GM23338 (cell line): ENCODE measurements at regions not wholly inside any gene's neighbourhood (a gene's known extent, or its start where the extent isn't known, plus 50 kb on each side); places are given as distances from the start of the nearest gene placed in this dataset.

Source experiments
- ATAC-seq: fragments of 200-7000 bp; cut with Tn5 transposase; 3 replicates; pipeline ENCODE4 v1.9.1; 2020
- DNase-seq: peaks from one replicate; pipeline ENCODE4 v3.0.0-alpha.2; 2015; ENCODE audit warnings: low spot score
- H2AFZ ChIP-seq: fragments of 200-600 bp; sonication (generic); 2 replicates; pipeline ENCODE4 v1.8.0; 2016; ENCODE audit warnings: antibody characterized with exemption, mild to moderate bottlenecking, moderate library complexity
- H3F3A ChIP-seq: fragments of 200-600 bp; sonication (generic); replicated peaks from 2 replicates; pipeline ENCODE4 v1.8.0; 2017; ENCODE audit warnings: antibody characterized with exemption, mixed run types, low read depth
- H3K27ac ChIP-seq: fragments of 200-600 bp; sonication (generic); 2 replicates; pipeline ENCODE4 v1.6.1; 2016; ENCODE audit warnings: low read depth
- H3K27me3 ChIP-seq: fragments of 200-600 bp; sonication (generic); 2 replicates; pipeline ENCODE4 v1.8.0; 2016; ENCODE audit warnings: mild to moderate bottlenecking, mixed run types, moderate library complexity; ENCODE audit not compliant: insufficient read depth
- H3K36me3 ChIP-seq: fragments of 200-600 bp; sonication (generic); 2 replicates; pipeline ENCODE4 v1.8.0; 2016; ENCODE audit warnings: mild to moderate bottlenecking; ENCODE audit not compliant: insufficient read depth
- H3K4me1 ChIP-seq: fragments of 200-600 bp; sonication (generic); 2 replicates; pipeline ENCODE4 v1.8.0; 2016; ENCODE audit warnings: mild to moderate bottlenecking, moderate library complexity; ENCODE audit not compliant: insufficient read depth
- H3K4me2 ChIP-seq: fragments of 200-600 bp; sonication (generic); 2 replicates; pipeline ENCODE4 v1.7.1; 2017; ENCODE audit warnings: mixed run types
- H3K4me3 ChIP-seq: fragments of 200-600 bp; sonication (generic); 2 replicates; pipeline ENCODE4 v1.6.1; 2016; ENCODE audit warnings: mixed run types
- H3K79me2 ChIP-seq: fragments of 200-600 bp; sonication (generic); replicated peaks from 2 replicates; pipeline ENCODE4 v1.8.0; 2017; ENCODE audit warnings: mild to moderate bottlenecking; ENCODE audit not compliant: insufficient read depth
- H3K9me2 ChIP-seq: fragments of 200-600 bp; sonication (generic); 2 replicates; pipeline ENCODE4 v1.8.0; 2017; ENCODE audit not compliant: insufficient read depth
- H4K20me1 ChIP-seq: fragments of 200-600 bp; sonication (generic); replicated peaks from 2 replicates; pipeline ENCODE4 v1.8.0; 2017; ENCODE audit warnings: mild to moderate bottlenecking; ENCODE audit not compliant: insufficient read depth
- H3K27ac Mint-ChIP-seq: 2 replicates; pipeline ENCODE4 v1.8.0; 2020; ENCODE audit warnings: inconsistent platforms, mild to moderate bottlenecking, moderate library complexity, mixed read lengths
- H3K27me3 Mint-ChIP-seq: 3 replicates; pipeline ENCODE4 v1.8.0; 2022; ENCODE audit warnings: low read depth, mild to moderate bottlenecking, moderate library complexity, mixed read lengths, inconsistent platforms; ENCODE audit not compliant: insufficient read depth, poor library complexity
- H3K36me3 Mint-ChIP-seq: 3 replicates; pipeline ENCODE4 v1.8.0; 2021; ENCODE audit warnings: low read depth, mild to moderate bottlenecking, inconsistent platforms, moderate library complexity, mixed read lengths
- H3K4me1 Mint-ChIP-seq: 3 replicates; pipeline ENCODE4 v1.8.0; 2020; ENCODE audit warnings: mild to moderate bottlenecking, inconsistent platforms, mixed read lengths
- H3K4me3 Mint-ChIP-seq: 3 replicates; pipeline ENCODE4 v1.8.0; 2021; ENCODE audit warnings: moderate library complexity, mild to moderate bottlenecking, inconsistent platforms, mixed read lengths
- H3K9me3 Mint-ChIP-seq: 3 replicates; pipeline ENCODE4 v1.8.0; 2020; ENCODE audit warnings: moderate library complexity, mild to moderate bottlenecking, inconsistent platforms, mixed read lengths
- CREB1 ChIP-seq: fragments of 250-450 bp; sonication (Bioruptor Pico); IDR thresholded peaks from 2 replicates; pipeline ENCODE4 v1.5.0; 2020; ENCODE audit warnings: low read depth, mild to moderate bottlenecking, moderate library complexity
- CTCF ChIP-seq, 2 experiments: fragments of 200-600 bp in 1 of 2; sonication (generic) in 1 of 2; conservative IDR thresholded peaks; 2 replicates each; pipeline versions ENCODE4 v1.5.1 to v1.6.1; 2016 to 2017; ENCODE audit warnings: antibody characterized with exemption in 2 of 2, low read depth in 2 of 2, mild to moderate bottlenecking in 2 of 2, moderate library complexity in 1 of 2
- EZH2 ChIP-seq: fragments of 200-600 bp; sonication (generic); IDR thresholded peaks from one replicate; pipeline ENCODE4 v1.8.0; 2017; ENCODE audit warnings: antibody characterized with exemption, mild to moderate bottlenecking, low read depth; ENCODE audit not compliant: unreplicated experiment
- EZH2phosphoT487 ChIP-seq: fragments of 200-600 bp; sonication (generic); IDR thresholded peaks from one replicate; pipeline ENCODE4 v1.8.1; 2018; ENCODE audit warnings: antibody characterized with exemption; ENCODE audit not compliant: unreplicated experiment
- JUNB ChIP-seq: IDR thresholded peaks from one replicate; pipeline ENCODE4 v1.6.1; 2016; ENCODE audit warnings: antibody characterized with exemption; ENCODE audit not compliant: unreplicated experiment
- NANOG ChIP-seq: IDR thresholded peaks from 2 replicates; pipeline ENCODE4 v1.6.1; 2016; ENCODE audit warnings: antibody characterized with exemption, borderline replicate concordance
- POLR2AphosphoS5 ChIP-seq: IDR thresholded peaks from 2 replicates; pipeline ENCODE4 v1.6.1; 2016; ENCODE audit warnings: antibody characterized with exemption, low read depth
- REST ChIP-seq: IDR thresholded peaks from one replicate; pipeline ENCODE4 v1.6.1; 2018; ENCODE audit warnings: antibody characterized with exemption; ENCODE audit not compliant: unreplicated experiment
- ZNF114 ChIP-seq: fragments of 250-450 bp; sonication (Bioruptor Pico); IDR thresholded peaks from 2 replicates; pipeline ENCODE4 v1.5.0; 2020; ENCODE audit warnings: mild to moderate bottlenecking, moderate library complexity
- ZNF331 ChIP-seq: fragments of 250-450 bp; sonication (Bioruptor Pico); IDR thresholded peaks from 2 replicates; pipeline ENCODE4 v1.5.0; 2020; ENCODE audit warnings: low read depth, mild to moderate bottlenecking, moderate library complexity

- DNase-seq (no peak), ATAC-seq (no peak)
- Histone ChIP-seq H2AFZ (no peak overlapping the region), H3K4me2 (no peak overlapping the region), H3K9me2 (peaks cover 3% of the 10 kb centered on the region), H3K27me3 (no peaks in the 10 kb centered on the region), H3K79me2 (no peaks in the 10 kb centered on the region), H3F3A (no peaks in the 10 kb centered on the region), H3K27ac (no peak overlapping the region), H3K4me1 (no peaks in the 10 kb centered on the region), H4K20me1 (no peaks in the 10 kb centered on the region), H3K4me3 (no peak overlapping the region), H3K36me3 (no peaks in the 10 kb centered on the region)
- H3K9me3 Mint-ChIP-seq: no peaks in the 10 kb centered on the region; the same call in 2 of the 3 replicates
- peaks cover 4% of the 10 kb centered on the region for H3K4me1 Mint-ChIP-seq
- no peak overlapping the region for H3K27ac Mint-ChIP-seq
- no peaks in the 10 kb centered on the region for H3K36me3 Mint-ChIP-seq
- TF ChIP-seq CREB1 (CRISPR knock-in tag) (no peak), ZNF331 (CRISPR knock-in tag) (no peak), ZNF114 (no peak), NANOG (no peak), EZH2phosphoT487 (no peak), CTCF (conservative IDR thresholded peaks at IDR 0.05; ENCODE audit: low read depth in 2 of 2) (no peak)
- no peaks in the 10 kb centered on the region for H3K27me3 Mint-ChIP-seq
- H3K4me3 Mint-ChIP-seq: no peak overlapping the region
Measured at GRCh38 chr9:115832031-115832430, 321.6 kb upstream of the PAPPA start.

GRCh38 chr9:115837618-115838017, 316.0 kb upstream of the PAPPA start:
- Histone ChIP-seq H3K4me3 (no peak overlapping the region), H3K27ac (peak overlapping the region; percentile 96), H3K36me3 (no peaks in the 10 kb centered on the region), H2AFZ (no peak overlapping the region), H3K79me2 (no peaks in the 10 kb centered on the region), H3K9me2 (no peaks in the 10 kb centered on the region), H4K20me1 (no peaks in the 10 kb centered on the region), H3K27me3 (no peaks in the 10 kb centered on the region), H3F3A (no peaks in the 10 kb centered on the region), H3K4me2 (no peak overlapping the region), H3K4me1 (peaks cover 15% of the 10 kb centered on the region)
- no peak for ATAC-seq
- Mint-ChIP-seq H3K27me3 (peaks cover 4% of the 10 kb centered on the region), H3K4me3 (no peak overlapping the region), H3K36me3 (peaks cover 3% of the 10 kb centered on the region; the same call in 2 of the 3 replicates), H3K27ac (peak overlapping the region; percentile 93; the same call in 1 of the 2 replicates), H3K4me1 (peaks cover 24% of the 10 kb centered on the region), H3K9me3 (no peaks in the 10 kb centered on the region; the same call in 2 of the 3 replicates)
- DNase-seq: no peak
- TF ChIP-seq POLR2AphosphoS5 (no peak), REST (no peak), JUNB (no peak), EZH2 (no peak), ZNF331 (CRISPR knock-in tag) (no peak), CTCF (conservative IDR thresholded peaks at IDR 0.05; ENCODE audit: low read depth in 2 of 2) (no peak)
